GM18867 (cell line): ENCODE measurements at regions not wholly inside any gene's neighbourhood (a gene's known extent, or its start where the extent isn't known, plus 50 kb on each side); places are given as distances from the start of the nearest gene placed in this dataset.

Source experiments
- ATAC-seq: cut with Tn5 transposase; IDR thresholded peaks from one replicate; pipeline ENCODE4 v1.9.1; 2021; ENCODE audit warnings: mild to moderate bottlenecking, moderate library complexity; ENCODE audit not compliant: unreplicated experiment

- ATAC-seq = no peak
Observed at GRCh38 chr1:88029899-88030298, 654.2 kb upstream of the PKN2 start.

GRCh38 chr1:88035578-88035977 is 648.5 kb upstream of the PKN2 start:
- ATAC-seq = no peak

- ATAC-seq = no peak
Observed at GRCh38 chr1:88036345-88037014, 647.6 kb upstream of the PKN2 start.

- ATAC-seq = no peak
Observed at GRCh38 chr1:88039240-88039639, 644.8 kb upstream of the PKN2 start.

- ATAC-seq = no peak
Observed at GRCh38 chr1:88043834-88044233, 640.2 kb upstream of the PKN2 start.

GRCh38 chr1:88052167-88052566 is 631.9 kb upstream of the PKN2 start:
- ATAC-seq = no peak

- no peak for ATAC-seq
Observed at GRCh38 chr1:88053065-88053464, 631.0 kb upstream of the PKN2 start.

- ATAC-seq = no peak
Observed at GRCh38 chr1:88056881-88057280, 627.2 kb upstream of the PKN2 start.

- no peak for ATAC-seq
Observed at GRCh38 chr1:88058205-88058604, 625.9 kb upstream of the PKN2 start.

GRCh38 chr1:88060112-88060673 is 623.9 kb upstream of the PKN2 start:
- ATAC-seq = no peak

- ATAC-seq = no peak
Observed at GRCh38 chr1:88060750-88061491, 623.2 kb upstream of the PKN2 start.

- peak; percentile 84 for ATAC-seq
Observed at GRCh38 chr1:88061492-88062177, 622.4 kb upstream of the PKN2 start.

GRCh38 chr1:88062650-88063153 is 621.4 kb upstream of the PKN2 start:
- no peak for ATAC-seq

GRCh38 chr1:88063605-88064004 is 620.5 kb upstream of the PKN2 start:
- no peak for ATAC-seq

GRCh38 chr1:88068407-88068960 is 615.6 kb upstream of the PKN2 start:
- ATAC-seq = no peak

GRCh38 chr1:88070956-88071355 is 613.1 kb upstream of the PKN2 start:
- no peak for ATAC-seq

- ATAC-seq = no peak
Observed at GRCh38 chr1:88074661-88075060, 609.4 kb upstream of the PKN2 start.

GRCh38 chr1:88075813-88076212 is 608.3 kb upstream of the PKN2 start:
- no peak for ATAC-seq

GRCh38 chr1:88079036-88079435 is 605.0 kb upstream of the PKN2 start:
- ATAC-seq = no peak

GRCh38 chr1:88080875-88081274 is 603.2 kb upstream of the PKN2 start:
- ATAC-seq = no peak

GRCh38 chr1:88088481-88088880 is 595.6 kb upstream of the PKN2 start:
- no peak for ATAC-seq
